ENCODE measurements at regions not wholly inside any gene's neighbourhood (a gene's known extent, or its start where the extent isn't known, plus 50 kb on each side); places are given as distances from the start of the nearest gene placed in this dataset.
"Not testable (repeated sequence)": the region's sequence is repeated elsewhere in the genome, so short reads cannot be mapped to it uniquely, and the experiment has no call there.

GRCh38 chr10:114708084-114708483 lies 50.0 kb upstream of the ABLIM1 start:
- Histone ChIP-seq H3K27ac (peak overlapping the region in 1 of 21 experiments; percentile 28), H3K4me3 (no peak overlapping the region)

GRCh38 chr10:114708717-114709335 lies 50.8 kb upstream of the ABLIM1 start:
- no peak overlapping the region for H3K4me3 ChIP-seq
- no peak overlapping the region for H3K27ac ChIP-seq

DNA sequence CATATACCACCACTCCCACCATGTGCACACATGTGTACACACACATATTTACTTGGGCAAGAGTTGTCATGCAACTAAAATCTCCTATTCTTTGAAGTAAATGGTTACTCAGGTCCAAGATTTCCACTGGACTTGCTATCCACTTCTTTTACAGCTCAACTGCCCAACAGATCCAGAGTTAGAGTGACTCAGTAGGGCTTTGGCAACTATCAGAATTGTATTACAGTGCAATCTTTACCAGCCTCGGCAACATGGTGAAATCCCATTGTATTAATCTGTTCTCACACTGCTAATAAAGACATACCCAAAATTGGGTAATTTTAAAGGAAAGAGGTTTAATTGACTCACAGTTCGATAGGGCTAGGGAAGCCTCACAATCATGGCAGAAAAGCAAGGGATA lies 51.9 kb upstream of the ABLIM1 start:
- no peak overlapping the region for H3K27ac ChIP-seq
- no peak overlapping the region for H3K4me3 ChIP-seq

DNA sequence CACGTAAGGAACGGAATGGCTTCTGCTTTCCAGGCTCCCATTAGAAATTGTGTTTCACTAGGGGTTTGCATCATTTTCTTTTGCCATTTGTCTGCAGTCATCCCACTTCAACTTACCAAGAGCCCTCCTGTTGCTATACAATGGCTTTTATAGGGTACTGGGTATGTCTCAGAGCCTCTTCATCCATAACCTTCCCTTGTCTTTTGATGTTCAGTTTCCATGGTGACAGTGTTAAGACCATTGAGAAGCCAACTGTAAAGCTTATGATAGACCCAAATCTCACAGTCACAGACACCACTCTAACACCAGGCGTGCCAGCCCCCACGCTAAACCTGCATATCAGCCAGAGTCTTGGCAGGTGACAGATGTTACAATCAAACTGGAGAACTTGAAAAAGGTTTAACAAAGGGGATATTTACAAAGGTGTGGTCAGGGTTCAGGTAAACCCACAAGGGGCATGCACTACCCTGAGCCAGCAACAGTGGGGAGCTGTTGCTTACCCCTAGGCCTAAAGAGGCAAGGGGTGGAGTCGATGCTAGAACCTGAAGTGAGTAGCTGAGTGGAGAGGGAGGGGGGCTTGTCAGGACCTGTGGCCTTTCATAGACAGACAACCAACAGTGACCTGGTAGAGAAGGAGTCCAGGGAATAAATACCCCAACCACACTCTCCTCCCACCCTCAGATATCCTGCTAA lies 53.2 kb upstream of the ABLIM1 start:
- no peak overlapping the region for H3K4me3 ChIP-seq
- no peak overlapping the region for H3K27ac ChIP-seq

DNA sequence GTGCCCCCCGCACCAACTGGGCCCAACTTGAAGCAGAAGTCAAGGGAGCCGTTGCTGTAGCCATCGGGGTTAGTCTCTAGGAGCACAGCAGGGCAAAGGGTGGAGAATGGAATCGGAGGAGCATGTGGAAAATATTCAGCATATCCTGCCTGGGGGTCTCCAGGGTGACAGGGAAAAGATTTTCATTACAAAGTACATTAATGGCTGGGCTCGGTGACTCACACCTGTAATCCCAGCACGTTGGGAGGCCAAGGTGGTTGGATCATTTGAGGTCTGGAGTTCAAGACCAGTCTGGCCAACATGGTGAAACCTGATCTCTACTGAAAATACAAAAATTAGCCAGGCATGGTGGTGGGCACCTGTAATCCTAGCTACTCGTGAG lies 53.8 kb upstream of the ABLIM1 start:
- H3K4me3 ChIP-seq: no peak overlapping the region
- H3K27ac ChIP-seq: no peak overlapping the region

DNA sequence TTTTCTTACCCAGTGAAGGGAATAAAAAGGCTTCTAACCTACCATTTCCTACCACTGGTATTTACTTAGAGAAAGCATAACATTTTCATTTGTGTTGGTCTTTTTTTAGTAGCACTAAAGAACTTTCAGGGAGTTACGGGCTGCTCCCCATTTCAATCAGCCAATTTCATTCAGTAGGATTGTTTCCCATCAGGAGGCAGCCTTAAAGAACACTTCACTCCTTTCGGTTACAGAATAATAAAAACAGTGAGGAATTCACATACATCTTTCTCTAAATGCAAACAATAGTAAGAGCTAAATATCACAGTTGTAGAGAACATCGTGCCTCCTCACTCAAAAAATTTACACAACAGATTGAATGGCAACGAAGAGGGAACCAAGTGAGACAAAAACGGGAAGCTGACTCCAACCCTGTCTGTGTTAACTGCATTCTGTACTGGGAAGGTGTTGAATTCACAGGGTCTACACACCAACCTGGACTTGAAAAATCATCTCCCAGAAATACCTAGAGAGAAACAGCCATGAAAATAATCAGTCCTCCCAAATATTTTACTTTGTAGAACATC lies 55.5 kb upstream of the ABLIM1 start:
- H3K4me3 ChIP-seq: no peak overlapping the region
- H3K27ac ChIP-seq: peak overlapping the region in 4 of 21 experiments; percentile 46 to 64 (median 52)

GRCh38 chr10:114714281-114714741 lies 56.2 kb upstream of the ABLIM1 start:
- Histone ChIP-seq H3K4me3 (no peak overlapping the region), H3K27ac (peak overlapping the region in 6 of 21 experiments; percentile 38 to 64 (median 50))

- H3K4me3 ChIP-seq: no peak overlapping the region
- H3K27ac ChIP-seq: peak overlapping the region in 4 of 21 experiments; percentile 10 to 46 (median 34)
These were observed 57.1 kb upstream of the ABLIM1 start for GRCh38 chr10:114715171-114715670.

DNA sequence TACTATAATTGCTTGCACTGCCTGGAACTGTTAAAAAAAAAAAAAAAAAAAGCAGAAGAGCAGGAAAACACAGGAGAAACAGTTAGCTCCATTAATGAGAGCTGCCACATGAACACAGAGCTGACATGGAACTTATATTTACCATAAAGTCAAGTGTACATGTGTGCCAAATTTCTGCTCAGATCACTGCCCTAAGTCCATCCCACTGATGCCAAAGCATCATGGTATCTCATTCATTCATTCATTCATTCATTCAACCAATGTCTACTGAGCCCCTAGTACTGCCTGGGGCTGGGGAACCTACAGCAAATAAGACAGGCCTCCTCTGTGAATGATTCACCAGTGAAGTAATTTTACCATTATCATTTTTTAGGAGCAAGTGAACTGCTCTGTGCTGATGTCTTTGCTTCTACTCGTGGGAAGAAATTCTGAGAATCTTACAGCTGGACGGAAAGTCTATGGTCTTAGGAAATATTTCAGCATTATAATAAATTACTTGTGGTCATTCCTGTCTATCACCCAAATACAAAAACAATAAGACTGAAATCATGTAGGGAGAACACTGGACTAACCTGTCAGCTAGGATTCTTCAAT lies 58.8 kb upstream of the ABLIM1 start:
- Histone ChIP-seq H3K4me3 (no peak overlapping the region), H3K27ac (no peak overlapping the region)

- not testable (repeated sequence) for H3K27ac ChIP-seq, H3K4me3 ChIP-seq
These were observed 59.8 kb upstream of the ABLIM1 start for GRCh38 chr10:114717881-114718280.

DNA sequence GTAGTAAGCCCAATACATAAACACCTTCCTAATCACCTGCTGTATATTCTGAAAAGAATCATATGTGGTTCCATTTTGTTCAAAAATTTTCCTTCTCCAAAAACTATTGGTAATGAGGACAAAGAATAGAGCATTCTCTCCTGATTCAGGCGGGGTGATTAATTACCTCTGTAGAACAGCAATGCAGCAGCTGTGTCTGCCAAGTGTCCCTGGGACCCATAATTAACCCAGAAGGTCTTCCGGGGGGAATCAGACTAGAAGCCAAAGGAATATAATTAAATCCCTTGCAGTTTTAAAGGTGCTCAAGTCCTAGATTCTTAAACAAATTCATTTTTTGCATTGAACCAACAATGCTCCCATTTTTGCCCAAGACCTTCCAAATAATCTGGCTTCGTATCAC lies 60.3 kb upstream of the ABLIM1 start:
- no peak overlapping the region for H3K4me3 ChIP-seq

GRCh38 chr10:114719311-114719710 lies 61.2 kb upstream of the ABLIM1 start:
- Histone ChIP-seq H3K27ac (peak overlapping the region in 1 of 21 experiments; percentile 35), H3K4me3 (no peak overlapping the region)

More for the DNA sequence above, 60.3 kb upstream of the ABLIM1 start:
- no peak overlapping the region for H3K27ac ChIP-seq

GRCh38 chr10:114720023-114720422 lies 61.9 kb upstream of the ABLIM1 start:
- not testable (repeated sequence) for H3K4me3 ChIP-seq, H3K27ac ChIP-seq

DNA sequence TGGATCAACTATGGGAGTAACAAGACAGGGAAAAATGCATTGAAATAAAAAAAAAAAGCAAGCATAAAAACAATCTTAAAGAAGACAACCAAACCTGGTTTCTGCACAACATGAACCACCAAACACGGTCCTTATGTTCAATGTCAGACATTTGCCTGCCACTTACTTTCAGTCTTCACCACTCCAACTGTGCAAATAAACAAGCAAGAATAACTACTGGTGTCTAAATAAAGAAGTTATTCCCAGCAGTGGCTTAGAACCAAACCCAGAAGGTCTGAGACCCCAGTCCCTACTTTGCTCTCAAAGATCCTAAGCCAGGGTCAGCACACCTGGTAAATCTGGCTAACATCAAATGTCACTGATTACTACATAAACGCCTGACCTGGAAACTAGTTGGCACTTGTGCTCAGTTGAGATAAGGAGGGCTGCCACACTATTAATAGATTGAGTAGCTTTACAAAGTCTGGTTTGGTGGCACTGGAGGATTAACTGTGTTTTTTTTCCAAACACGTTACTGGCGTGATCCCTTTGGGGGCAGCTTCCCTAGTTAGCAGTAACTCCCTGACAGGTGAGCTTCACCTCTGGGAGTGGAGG lies 62.7 kb upstream of the ABLIM1 start:
- no peak overlapping the region for H3K4me3 ChIP-seq
- H3K27ac ChIP-seq: no peak overlapping the region

DNA sequence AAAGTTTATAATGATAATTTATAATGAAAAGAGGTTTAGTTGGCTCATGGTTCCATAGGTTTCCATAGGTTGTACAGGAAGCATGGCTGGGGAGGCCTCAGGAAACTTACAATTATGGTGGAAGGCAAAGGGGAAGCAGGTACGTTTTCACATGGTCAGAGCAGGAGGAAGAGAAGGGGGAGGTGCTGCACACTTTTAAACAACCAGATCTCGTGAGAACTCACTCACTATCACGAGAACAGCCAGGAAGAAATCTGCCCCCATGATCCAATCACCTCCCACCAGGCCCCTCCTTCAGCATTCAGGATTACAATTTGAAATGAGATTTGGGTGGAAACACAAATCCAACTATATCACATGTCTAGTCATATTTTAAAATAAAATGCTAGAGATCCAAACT lies 64.1 kb upstream of the ABLIM1 start:
- H3K27ac ChIP-seq: not testable (repeated sequence)

GRCh38 chr10:114723361-114723760 lies 65.3 kb upstream of the ABLIM1 start:
- H3K4me3 ChIP-seq: no peak overlapping the region
- H3K27ac ChIP-seq: no peak overlapping the region

More for the DNA sequence above, 64.1 kb upstream of the ABLIM1 start:
- not testable (repeated sequence) for H3K4me3 ChIP-seq

GRCh38 chr10:114723991-114724715 lies 66.1 kb upstream of the ABLIM1 start:
- Histone ChIP-seq H3K27ac (no peak overlapping the region), H3K4me3 (no peak overlapping the region)

DNA sequence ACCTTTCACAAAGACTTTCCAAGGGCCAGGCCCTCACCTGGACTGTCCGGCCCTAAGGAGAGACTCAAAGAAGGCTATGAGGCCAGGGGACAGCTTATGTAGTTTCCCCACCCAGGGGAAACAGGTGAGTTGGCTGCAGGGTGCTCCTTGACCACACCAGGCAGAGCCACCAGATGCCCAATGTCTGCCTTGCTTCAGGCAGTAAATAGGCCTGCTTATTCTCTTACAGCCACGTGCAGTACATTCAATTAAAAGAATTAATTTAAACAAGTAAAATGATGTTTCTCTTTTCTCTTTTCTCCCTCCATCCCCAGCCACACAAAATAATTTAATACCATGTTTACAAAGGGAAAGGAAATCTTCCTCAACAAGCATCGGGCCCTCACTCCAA lies 66.6 kb upstream of the ABLIM1 start:
- H3K27ac ChIP-seq: no peak overlapping the region
- H3K4me3 ChIP-seq: no peak overlapping the region

- Histone ChIP-seq H3K4me3 (no peak overlapping the region), H3K27ac (no peak overlapping the region)
These were observed 68.8 kb upstream of the ABLIM1 start for GRCh38 chr10:114726820-114727271.
